Gastroesophageal sphincter (tissue), 4 donors: ENCODE measurements at regions not wholly inside any gene's neighbourhood (a gene's known extent, or its start where the extent isn't known, plus 50 kb on each side); places are given as distances from the start of the nearest gene placed in this dataset.

Source experiments
- ATAC-seq: fragments of 150-250 bp; one replicate; pipeline ENCODE4 v1.9.1; 2016; ENCODE audit warnings: mild to moderate bottlenecking, moderate library complexity
- H3K27ac ChIP-seq, 4 donors: fragments of 200-600 bp; sonication (generic) in 3 of 4; 1 replicate in 3 of 4; 2 replicates in 1 of 4; pipeline ENCODE4 v1.5.1; 2016 to 2019
- H3K27me3 ChIP-seq: fragments of 200-600 bp; sonication (generic); one replicate; pipeline ENCODE4 v1.5.1; 2019
- H3K36me3 ChIP-seq, 2 donors: fragments of 200-600 bp; sonication (generic); one replicate each; pipeline ENCODE4 v1.5.1; 2019; ENCODE audit warnings: control low read depth in 1 of 2
- H3K4me1 ChIP-seq, 3 donors: fragments of 200-600 bp; sonication (generic); 1 replicate in 2 of 3; 2 replicates in 1 of 3; pipeline ENCODE4 v1.5.1; 2016 to 2019; ENCODE audit warnings: control low read depth in 2 of 3
- H3K4me3 ChIP-seq, 2 donors: fragments of 200-600 bp; sonication (generic); one replicate each; pipeline ENCODE4 v1.5.1; 2019; ENCODE audit warnings: mild to moderate bottlenecking in 1 of 2, moderate library complexity in 1 of 2
- H3K9me3 ChIP-seq, 3 donors: fragments of 200-600 bp; sonication (generic); one replicate each; pipeline ENCODE4 v1.5.1; 2017 to 2019; ENCODE audit warnings: control low read depth in 2 of 3
- EP300 ChIP-seq: sonication (generic); formaldehyde crosslinking; IDR thresholded peaks from one replicate; pipeline ENCODE4 v1.6.1; 2017; ENCODE audit warnings: antibody characterized with exemption, mild to moderate bottlenecking
- POLR2A ChIP-seq, 2 donors: fragments of 450-650 bp; IDR thresholded peaks; one replicate each; pipeline ENCODE4 v1.6.1; 2017; ENCODE audit warnings: antibody characterized with exemption in 2 of 2, mild to moderate bottlenecking in 2 of 2, moderate library complexity in 1 of 2
- POLR2AphosphoS5 ChIP-seq: sonication (generic); formaldehyde crosslinking; IDR thresholded peaks from one replicate; pipeline ENCODE4 v1.6.1; 2017; ENCODE audit warnings: antibody characterized with exemption
- WGBS, 2 donors: methylation state at CpG; one replicate each; pipeline ENCODE4 v1.1.5; 2018; ENCODE audit warnings: low coverage in 1 of 2; 5-methylcytosine and 5-hydroxymethylcytosine counted together
- TF ChIP-seq, protein P1 (sequence below), 4 experiments: fragments of 200-600 bp in 2 of 4; fragments of 450-650 bp in 2 of 4; sonication (generic) in 1 of 4; IDR thresholded peaks; one replicate each; pipeline ENCODE4 v1.5.1; 2017 to 2019; ENCODE audit warnings: antibody characterized with exemption in 4 of 4, mild to moderate bottlenecking in 2 of 4, moderate library complexity in 2 of 4

DNA sequence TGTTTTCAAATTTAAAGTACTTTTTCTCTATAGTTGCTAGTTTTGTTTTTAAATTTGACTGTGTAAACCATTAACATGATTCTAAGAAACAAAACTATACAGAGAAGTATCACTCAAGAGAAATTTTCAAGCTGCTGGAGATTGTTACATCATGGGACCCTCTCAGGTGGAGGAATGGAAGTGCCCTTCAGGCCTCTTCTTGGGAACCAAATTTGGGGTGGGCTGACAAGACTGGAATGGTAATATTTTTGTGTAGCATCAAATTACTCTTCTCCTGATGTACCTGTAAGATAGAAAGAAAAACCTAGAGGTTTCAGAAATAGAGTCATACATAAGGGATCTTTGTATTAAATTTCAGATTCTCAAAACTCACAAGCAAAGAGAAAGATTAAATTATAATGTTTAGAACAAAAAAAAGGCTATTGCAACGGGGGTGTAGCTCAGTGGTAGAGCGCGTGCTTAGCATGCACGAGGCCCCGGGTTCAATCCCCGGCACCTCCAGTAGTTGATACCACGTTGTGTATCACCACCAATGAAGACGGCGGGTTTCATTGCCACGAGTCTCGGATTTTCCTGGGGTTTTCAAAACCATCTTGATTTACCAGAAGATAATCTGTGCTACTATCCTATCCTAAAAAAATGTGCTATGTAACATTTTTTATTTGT, 193.7 kb downstream of the GPX5 start:
- H3K4me3 ChIP-seq, result no peak overlapping the region
- TF ChIP-seq POLR2AphosphoS5, result no peak
- no peak for TF ChIP-seq POLR2A (IDR thresholded peaks at IDR 0.05)
- TF ChIP-seq, protein P1, sequence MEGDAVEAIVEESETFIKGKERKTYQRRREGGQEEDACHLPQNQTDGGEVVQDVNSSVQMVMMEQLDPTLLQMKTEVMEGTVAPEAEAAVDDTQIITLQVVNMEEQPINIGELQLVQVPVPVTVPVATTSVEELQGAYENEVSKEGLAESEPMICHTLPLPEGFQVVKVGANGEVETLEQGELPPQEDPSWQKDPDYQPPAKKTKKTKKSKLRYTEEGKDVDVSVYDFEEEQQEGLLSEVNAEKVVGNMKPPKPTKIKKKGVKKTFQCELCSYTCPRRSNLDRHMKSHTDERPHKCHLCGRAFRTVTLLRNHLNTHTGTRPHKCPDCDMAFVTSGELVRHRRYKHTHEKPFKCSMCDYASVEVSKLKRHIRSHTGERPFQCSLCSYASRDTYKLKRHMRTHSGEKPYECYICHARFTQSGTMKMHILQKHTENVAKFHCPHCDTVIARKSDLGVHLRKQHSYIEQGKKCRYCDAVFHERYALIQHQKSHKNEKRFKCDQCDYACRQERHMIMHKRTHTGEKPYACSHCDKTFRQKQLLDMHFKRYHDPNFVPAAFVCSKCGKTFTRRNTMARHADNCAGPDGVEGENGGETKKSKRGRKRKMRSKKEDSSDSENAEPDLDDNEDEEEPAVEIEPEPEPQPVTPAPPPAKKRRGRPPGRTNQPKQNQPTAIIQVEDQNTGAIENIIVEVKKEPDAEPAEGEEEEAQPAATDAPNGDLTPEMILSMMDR (IDR thresholded peaks at IDR 0.05), result no peak
- no peak for TF ChIP-seq EP300
- no peaks in the 10 kb centered on the region for H3K36me3 ChIP-seq
- no peaks in the 10 kb centered on the region for H3K4me1 ChIP-seq
- no peaks in the 10 kb centered on the region for H3K9me3 ChIP-seq
- H3K27me3 ChIP-seq, result peaks cover 77% of the 10 kb centered on the region
- WGBS, 2 donors, result 7 to 11% methylated on average over 11 of the region's 11 CpGs
- no peak for ATAC-seq
- no peak overlapping the region for H3K27ac ChIP-seq

DNA sequence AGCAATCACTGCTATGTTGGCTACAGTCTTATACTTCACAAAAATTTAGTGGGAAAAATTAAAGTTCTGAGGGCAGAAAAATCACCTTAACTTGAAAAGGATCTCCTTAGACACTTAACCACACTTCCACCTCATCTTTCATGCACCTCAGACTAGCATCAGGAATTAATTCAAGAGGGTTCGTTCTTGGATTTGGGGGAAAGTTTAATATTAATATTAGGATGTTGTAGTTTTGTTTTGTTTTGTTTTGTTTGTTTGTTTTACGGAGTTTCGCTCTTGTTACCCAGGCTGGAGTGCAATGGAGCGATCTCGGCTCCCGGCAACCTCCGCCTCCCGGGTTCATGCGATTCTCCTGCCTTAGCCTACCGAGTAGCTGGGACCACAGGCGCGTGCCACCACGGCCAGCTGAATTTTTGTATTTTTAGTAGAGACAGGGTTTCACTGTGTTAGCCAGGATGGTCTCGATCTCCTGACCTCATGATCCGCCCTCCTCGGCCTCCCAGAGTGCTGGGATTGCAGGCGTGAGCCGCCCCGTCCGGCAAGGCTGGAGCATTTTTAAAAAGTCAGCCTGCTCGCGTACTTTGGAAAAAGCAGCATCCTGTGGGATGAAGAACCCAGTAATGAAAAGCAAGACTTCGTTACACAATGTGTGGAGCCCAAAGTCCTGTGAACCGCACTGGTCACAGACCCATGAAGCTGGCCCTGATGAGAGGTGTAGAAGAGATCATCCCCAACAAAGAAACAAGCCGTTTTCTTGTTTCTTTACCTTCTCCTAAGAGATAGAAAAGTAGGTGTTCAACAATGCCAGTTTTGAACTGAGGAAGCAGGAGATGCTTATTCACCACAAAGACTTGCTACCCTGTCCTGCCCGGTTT, 194.9 kb downstream of the GPX5 start:
- Histone ChIP-seq H3K4me1 (no peaks in the 10 kb centered on the region), H3K27me3 (peaks cover 88% of the 10 kb centered on the region), H3K4me3 (no peak overlapping the region), H3K27ac (no peak overlapping the region), H3K9me3 (no peaks in the 10 kb centered on the region), H3K36me3 (no peaks in the 10 kb centered on the region)
- 52 to 57% methylated on average over 14 to 15 of the region's 26 CpGs for WGBS, 2 donors
- TF ChIP-seq, protein P1 (IDR thresholded peaks at IDR 0.05), result no peak
- no peak for TF ChIP-seq POLR2A (IDR thresholded peaks at IDR 0.05)
- no peak for TF ChIP-seq POLR2AphosphoS5
- no peak for TF ChIP-seq EP300
- no peak for ATAC-seq

DNA sequence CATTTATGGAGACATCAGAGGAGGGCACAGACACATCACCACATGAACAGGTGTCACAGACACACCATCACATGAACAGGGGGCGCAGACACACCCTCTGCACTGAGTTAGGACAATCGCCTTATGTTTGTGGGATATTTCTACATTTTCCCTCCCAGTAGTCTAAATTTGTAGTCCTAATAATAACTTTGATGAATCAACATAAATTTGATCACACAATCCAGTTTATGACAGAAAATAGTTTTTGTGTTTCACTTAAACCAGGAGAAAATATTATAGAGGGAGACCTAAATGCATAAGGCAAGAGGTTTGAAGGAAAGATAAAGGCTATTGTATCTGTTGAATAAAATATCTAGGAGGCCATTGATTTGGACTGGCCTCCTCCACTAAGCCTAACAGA, 195.7 kb downstream of the GPX5 start:
- WGBS, 2 donors, result 100% methylated on average over 1 to 2 of the region's 2 CpGs
- ATAC-seq, result no peak
- TF ChIP-seq POLR2A (IDR thresholded peaks at IDR 0.05) (no peak), POLR2AphosphoS5 (no peak), EP300 (no peak)
- TF ChIP-seq, protein P1 (IDR thresholded peaks at IDR 0.05), result no peak

DNA sequence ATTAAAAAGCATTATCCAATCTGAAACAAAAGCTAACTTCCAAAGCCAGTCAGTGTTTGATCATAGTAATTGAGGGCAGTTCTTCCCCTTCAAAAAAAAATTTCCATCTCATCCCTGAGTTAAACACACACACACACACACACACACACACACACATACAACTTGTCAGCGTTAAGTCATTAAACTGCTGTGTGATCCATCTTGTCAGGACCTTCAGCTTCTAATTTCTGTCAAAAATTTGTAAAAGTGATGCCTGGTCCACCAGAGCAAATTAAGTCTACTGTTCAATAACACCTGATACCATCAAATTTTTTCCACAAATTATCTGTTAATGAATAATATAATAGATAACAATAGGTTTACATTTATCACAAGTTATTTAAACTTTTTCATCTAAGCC, 198.7 kb downstream of the GPX5 start:
- Histone ChIP-seq H3K36me3 (no peaks in the 10 kb centered on the region), H3K27ac (no peak overlapping the region), H3K27me3 (peaks cover 86% of the 10 kb centered on the region), H3K4me1 (no peaks in the 10 kb centered on the region), H3K4me3 (no peak overlapping the region), H3K9me3 (no peaks in the 10 kb centered on the region)
- 47% methylated on average over 1 of the region's 1 CpG; no CpG with 5 or more reads in 1 of the 2 donors for WGBS, 2 donors
- ATAC-seq, result no peak
- TF ChIP-seq, protein P1 (IDR thresholded peaks at IDR 0.05), result no peak
- no peak for TF ChIP-seq POLR2A (IDR thresholded peaks at IDR 0.05)
- TF ChIP-seq POLR2AphosphoS5, result no peak
- TF ChIP-seq EP300, result no peak

More for the DNA sequence above, 195.7 kb downstream of the GPX5 start:
- Histone ChIP-seq H3K27ac (no peak overlapping the region), H3K4me3 (no peak overlapping the region), H3K27me3 (peaks cover 92% of the 10 kb centered on the region), H3K9me3 (no peaks in the 10 kb centered on the region), H3K4me1 (no peaks in the 10 kb centered on the region), H3K36me3 (no peaks in the 10 kb centered on the region)
